ENCODE measurements at regions not wholly inside any gene's neighbourhood (a gene's known extent, or its start where the extent isn't known, plus 50 kb on each side); places are given as distances from the start of the nearest gene placed in this dataset.
"Not testable (repeated sequence)": the region's sequence is repeated elsewhere in the genome, so short reads cannot be mapped to it uniquely, and the experiment has no call there.

- not testable (repeated sequence) for DNase-seq (ENCODE audit: low read depth, low spot score)
Measured at GRCh38 chr2:63739180-63739579, 102.5 kb upstream of the UGP2 start.

GRCh38 chr2:63740020-63740419, 101.7 kb upstream of the UGP2 start:
- no peak for DNase-seq (ENCODE audit: low read depth, low spot score)

- no peak for DNase-seq (ENCODE audit: low read depth, low spot score)
Measured at GRCh38 chr2:63740943-63741342, 100.8 kb upstream of the UGP2 start.

- no peak for DNase-seq (ENCODE audit: low read depth, low spot score)
Measured at GRCh38 chr2:63741884-63742579, 99.7 kb upstream of the UGP2 start.

GRCh38 chr2:63742580-63742976, 99.1 kb upstream of the UGP2 start:
- DNase-seq (ENCODE audit: low read depth, low spot score): no peak

- no peak for DNase-seq (ENCODE audit: low read depth, low spot score)
Measured at GRCh38 chr2:63743170-63743981, 98.3 kb upstream of the UGP2 start.

- DNase-seq (ENCODE audit: low read depth, low spot score): no peak
Measured at GRCh38 chr2:63743982-63744966, 97.4 kb upstream of the UGP2 start.

- DNase-seq (ENCODE audit: low read depth, low spot score): not testable (repeated sequence)
Measured at GRCh38 chr2:63746548-63746947, 95.1 kb upstream of the UGP2 start.

- no peak for DNase-seq (ENCODE audit: low read depth, low spot score)
Measured at GRCh38 chr2:63751901-63752300, 89.8 kb upstream of the UGP2 start.

GRCh38 chr2:63755216-63755615, 86.5 kb upstream of the UGP2 start:
- DNase-seq (ENCODE audit: low read depth, low spot score): no peak

- no peak for DNase-seq (ENCODE audit: low read depth, low spot score)
Measured at GRCh38 chr2:63755965-63756364, 85.7 kb upstream of the UGP2 start.

- no peak for DNase-seq (ENCODE audit: low read depth, low spot score)
Measured at GRCh38 chr2:63763391-63763941, 78.2 kb upstream of the UGP2 start.

GRCh38 chr2:63764630-63765029, 77.1 kb upstream of the UGP2 start:
- peak; percentile 27 for DNase-seq (ENCODE audit: low read depth, low spot score)

GRCh38 chr2:63765117-63765516, 76.6 kb upstream of the UGP2 start:
- peak; percentile 51 for DNase-seq (ENCODE audit: low read depth, low spot score)

GRCh38 chr2:63767307-63767706, 74.4 kb upstream of the UGP2 start:
- no peak for DNase-seq (ENCODE audit: low read depth, low spot score)

- no peak for DNase-seq (ENCODE audit: low read depth, low spot score)
Measured at GRCh38 chr2:63768051-63768450, 73.6 kb upstream of the UGP2 start.

- DNase-seq (ENCODE audit: low read depth, low spot score): no peak
Measured at GRCh38 chr2:63769915-63770314, 71.8 kb upstream of the UGP2 start.

GRCh38 chr2:63772061-63772460, 69.6 kb upstream of the UGP2 start:
- DNase-seq (ENCODE audit: low read depth, low spot score): no peak

- no peak for DNase-seq (ENCODE audit: low read depth, low spot score)
Measured at GRCh38 chr2:63775191-63775590, 66.5 kb upstream of the UGP2 start.

- DNase-seq (ENCODE audit: low read depth, low spot score): no peak
Measured at GRCh38 chr2:63776382-63776781, 65.3 kb upstream of the UGP2 start.

- no peak for DNase-seq (ENCODE audit: low read depth, low spot score)
Measured at GRCh38 chr2:63777816-63778215, 63.9 kb upstream of the UGP2 start.

- no peak for DNase-seq (ENCODE audit: low read depth, low spot score)
Measured at GRCh38 chr2:63778391-63778790, 63.3 kb upstream of the UGP2 start.
